IPS DF 19.7 (cell line): ENCODE measurements at regions not wholly inside any gene's neighbourhood (a gene's known extent, or its start where the extent isn't known, plus 50 kb on each side); places are given as distances from the start of the nearest gene placed in this dataset.

Source experiments
- DNase-seq: peaks from one replicate; pipeline ENCODE4 v3.0.0-alpha.2; 2013; ENCODE audit warnings: low read depth, low spot score

DNA sequence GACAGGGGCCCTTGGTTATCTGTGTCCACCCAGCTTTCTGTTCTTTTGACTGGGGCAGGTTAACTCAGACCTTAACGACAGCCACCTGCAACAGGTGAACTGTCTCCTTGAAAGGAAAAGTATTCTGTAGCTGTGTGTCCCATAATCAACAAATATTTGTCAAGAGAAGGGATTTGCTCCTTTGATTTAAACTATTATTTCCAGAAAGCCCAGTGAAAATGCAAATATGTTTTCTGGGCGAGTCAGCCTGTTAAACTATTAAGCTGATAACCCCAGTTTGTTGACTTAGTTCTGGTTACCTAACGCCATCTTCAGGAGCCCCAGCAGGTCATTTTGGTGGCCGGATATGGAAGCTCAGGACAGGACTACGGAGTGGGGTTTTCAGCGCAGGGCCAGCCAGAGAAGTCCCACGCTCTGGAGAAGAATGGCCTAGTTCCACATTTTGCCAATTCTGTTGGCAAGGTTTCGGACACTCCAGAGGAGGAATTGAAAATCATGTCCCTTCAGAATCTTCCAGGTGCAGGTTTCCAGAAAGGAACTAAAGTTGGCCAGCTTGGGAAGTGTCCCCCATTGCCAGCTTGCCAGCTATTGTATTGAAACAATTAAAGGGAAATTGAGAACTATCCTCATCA is 54.5 kb downstream of the ADRA2A start:
- no peak for DNase-seq

DNA sequence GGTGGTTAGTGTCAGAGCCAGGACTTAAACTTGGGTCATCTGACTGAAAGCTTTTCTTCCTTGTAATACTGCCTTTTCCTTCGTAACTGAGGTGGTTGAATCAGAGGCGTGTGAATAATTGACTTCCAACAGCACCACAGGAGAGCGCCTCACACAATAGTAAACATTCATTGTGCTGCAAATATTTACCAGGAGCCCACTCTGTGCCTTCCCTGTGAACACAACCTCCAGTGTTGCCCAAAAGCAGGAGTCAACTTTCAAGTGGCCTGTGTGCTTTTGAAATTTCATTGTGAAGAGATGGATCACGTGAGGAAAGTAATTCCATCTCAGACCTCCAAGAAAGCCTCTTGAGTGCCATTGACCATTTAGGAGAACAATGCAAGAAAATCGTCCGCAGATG is 60.2 kb downstream of the ADRA2A start:
- DNase-seq = peak; percentile 95

DNA sequence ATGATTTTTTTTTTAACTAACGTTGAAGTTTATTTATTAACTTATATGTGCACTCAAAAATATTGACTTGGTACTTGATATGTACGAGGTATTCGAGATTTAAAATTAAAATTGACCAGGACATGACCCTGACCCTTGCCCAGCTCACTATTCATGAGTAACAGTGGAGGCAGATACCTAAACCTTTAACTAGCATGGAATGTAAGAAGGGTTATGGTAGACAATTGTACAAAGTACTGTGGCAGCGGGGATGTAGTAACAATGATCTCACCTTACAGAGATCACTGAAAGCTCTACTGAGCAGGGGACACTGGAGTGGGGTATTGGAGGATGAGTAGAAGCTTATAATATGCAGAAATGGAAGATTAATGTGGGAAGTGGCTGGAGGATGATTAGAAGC is 60.8 kb downstream of the ADRA2A start:
- no peak for DNase-seq

DNA sequence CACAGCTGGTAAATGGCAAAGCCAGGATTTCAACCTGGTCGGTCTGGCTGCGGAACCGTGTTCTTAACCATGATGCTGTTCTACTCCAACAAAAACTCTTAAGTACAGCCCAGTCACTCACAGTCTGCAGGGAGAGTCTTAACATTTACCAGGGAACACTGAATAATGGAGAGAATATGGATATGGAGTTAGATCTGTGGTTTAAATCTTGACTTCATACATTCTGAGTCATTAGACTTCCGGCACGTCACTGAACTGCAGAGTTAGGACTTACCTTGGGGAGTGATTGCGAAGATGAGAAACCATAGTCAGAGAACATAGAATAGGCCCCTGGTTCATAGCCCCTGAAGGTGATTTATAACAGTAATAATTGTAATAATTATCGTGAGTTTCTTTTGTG is 61.7 kb downstream of the ADRA2A start:
- no peak for DNase-seq

DNA sequence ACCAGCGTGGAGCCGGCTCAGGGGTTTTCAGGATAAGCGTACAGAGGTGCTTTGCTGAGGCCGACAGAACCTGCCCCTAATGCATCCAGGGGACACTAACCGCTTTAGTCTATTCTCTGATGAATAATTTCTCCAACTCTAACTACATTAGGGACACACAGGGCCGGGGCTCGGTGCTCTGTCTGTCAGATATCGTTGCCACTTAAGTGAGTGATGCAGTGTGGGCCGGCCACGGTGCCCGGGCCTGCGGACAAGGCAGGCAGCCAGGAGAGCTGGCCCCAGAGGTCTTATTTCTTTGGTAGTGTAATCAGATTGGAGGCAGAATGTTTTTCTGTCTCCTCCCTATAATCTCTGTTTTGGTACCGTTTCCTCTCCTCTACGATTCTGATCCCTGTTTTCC is 62.7 kb downstream of the ADRA2A start:
- DNase-seq = no peak

DNA sequence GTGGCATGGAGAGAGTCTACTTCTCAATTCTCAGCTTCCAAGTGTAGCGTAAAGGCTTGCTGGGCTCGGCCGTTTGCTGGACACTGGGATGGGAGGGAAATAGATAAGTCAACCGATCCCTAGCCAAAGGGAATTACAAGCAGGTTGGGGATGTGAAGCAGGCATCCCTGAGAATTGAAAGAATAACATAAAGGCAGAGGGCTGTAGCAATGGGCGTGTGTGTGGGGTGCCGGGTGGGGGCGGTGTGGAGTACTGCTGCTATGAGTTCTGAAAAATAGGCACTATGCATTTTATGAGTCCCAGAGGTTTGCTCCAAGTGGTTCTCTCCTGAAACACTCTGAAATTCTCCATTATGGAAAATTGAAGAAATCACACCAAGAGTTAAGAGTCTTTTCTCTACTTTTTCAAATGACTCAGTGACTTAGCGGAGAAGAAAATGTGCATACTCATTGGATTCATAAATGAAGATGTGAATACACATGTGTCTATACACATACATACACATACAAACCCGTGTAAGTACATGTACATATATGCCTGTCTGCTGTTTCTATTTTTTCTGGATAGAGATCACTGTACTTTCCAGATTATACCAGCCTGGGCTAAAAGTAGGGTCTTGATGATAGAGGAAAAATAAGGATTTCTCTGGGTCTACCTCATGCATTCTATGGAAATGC is 65.4 kb downstream of the ADRA2A start:
- no peak for DNase-seq

DNA sequence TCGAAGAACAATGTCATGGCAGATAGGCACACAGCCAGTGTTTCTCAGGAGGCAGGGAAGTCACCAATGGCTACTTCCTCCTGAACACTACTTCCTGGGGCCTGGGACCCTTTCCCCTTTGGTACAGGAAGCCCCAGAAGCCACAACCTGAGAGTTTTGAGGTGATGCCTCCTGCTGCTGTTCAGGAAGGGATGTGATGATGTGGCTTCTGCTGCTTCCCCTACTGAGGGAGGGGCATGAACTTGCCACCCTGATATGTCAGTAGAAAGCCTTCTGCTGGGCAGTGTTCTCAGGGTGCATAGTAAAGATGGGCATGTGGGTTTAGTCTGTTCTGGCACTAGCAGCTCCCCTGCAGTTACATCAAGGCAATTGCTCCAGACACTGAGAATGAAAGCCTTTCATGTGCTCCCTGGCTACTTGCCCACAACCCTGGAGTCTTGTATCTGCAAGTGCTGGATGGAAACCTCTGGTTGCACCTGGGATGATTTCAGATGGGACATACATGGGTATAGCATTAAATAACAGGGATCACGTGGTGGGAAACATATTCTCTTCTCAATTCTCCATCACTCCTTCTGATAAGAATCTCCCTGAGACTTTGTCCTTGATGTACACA is 69.3 kb downstream of the ADRA2A start:
- DNase-seq = no peak

DNA sequence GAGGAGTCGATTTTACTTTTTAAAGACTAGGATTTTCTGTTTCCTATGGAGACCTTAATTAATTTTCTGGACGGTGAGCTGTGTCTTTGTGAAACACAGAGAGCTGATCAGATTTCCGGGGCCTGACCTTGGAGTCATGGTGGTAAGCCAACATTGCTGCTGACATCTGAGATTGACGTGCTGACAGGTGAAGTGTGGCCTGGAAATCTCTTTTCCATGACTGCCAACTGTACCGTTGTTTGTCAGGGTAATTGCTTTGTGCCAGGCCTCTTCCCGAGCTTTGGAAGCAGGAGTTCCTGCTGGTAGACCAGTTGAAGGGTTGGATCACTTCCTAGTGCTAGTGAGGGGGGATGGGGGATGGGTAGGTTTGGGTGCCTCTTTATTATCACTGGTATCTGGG is 71.2 kb downstream of the ADRA2A start:
- DNase-seq = no peak

DNA sequence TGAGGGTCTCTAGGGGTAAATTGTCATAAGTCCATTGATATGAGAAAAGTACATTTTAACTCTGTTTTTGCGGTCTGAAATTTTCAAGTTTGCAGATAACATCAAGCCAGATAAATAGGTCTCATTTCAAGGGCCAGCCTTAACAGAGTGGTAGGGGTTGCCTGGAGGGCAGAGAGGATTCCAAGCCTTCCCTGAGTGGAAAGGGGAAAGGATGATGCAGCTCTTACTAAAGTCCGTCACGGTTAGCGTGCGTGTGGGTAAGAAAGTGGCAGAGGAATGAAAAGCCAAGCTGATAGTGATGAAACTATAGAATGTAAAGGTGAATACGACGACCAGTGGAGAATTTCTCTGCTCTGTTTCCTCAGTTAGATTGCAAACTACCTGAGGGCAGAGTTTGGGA is 71.6 kb downstream of the ADRA2A start:
- no peak for DNase-seq

DNA sequence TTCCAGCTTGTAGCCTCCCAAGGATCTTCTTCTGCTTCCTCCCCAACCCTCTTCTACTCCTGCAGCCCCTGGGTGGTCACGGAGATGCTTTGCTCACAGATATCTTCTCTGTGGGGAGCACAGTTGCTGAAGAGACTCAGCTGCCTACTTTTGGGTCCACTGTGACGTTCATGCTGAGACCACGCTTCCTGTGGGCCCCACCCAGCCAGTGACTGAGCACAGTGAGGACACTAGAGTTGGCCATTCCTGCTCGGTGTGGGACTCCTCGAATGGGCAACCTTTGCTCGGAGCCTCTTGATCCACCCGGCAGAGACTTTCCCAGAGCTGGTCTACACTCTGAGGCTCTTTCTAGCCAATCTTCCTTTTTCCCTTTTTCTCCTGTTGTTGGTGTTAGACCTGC is 73.9 kb downstream of the ADRA2A start:
- no peak for DNase-seq

DNA sequence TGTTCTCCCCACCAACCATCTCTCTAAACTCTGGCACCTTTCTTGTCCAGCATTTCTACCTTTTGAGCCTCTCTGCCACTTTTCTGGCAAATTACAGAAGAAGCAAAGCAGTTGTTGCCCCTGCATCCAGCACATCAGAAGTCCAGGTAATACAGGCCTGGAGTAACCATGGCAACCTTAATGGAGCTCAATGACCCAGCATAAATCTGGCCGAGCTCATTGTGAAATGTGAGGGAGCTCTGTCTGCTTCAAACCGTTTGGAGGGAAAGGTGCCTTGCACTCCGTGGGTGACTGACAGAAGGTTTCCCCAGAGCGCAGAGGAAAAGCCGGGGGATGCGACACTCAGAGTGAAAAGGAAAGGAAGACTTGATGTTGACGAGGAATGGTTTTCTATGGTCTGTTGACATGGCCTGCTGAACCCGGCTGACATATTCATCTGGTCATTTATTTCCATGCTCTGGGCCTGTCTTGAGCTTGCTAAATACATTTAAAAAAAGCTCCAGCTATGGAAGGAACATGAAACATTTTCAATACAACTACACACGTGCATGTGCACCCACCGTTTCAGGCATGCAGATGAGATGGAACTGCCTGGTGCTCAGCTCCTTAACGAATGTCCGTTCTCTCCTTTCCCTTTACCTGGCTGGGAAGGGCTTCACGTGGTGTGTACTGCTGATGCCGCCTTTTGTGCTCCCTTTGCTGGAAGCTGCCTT is 74.9 kb downstream of the ADRA2A start:
- no peak for DNase-seq

DNA sequence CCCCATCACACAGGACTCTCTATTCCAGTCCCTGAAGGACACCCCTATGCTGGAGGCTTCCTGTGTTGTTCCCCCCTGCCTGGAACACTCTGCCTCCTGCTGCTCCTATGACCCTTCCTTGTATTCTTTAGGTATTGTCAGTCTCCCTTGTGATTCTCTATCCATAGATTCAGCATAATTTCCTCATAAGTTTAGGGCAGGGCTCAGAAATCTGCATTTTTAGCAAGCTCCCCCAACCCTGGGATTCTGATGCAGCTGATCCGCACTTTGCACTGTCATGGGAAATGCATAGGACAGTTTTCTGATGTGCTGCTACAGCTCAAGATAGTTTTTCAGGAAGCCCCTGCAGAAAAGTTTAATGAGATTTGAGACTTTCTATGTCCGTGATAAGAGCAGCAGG is 79.9 kb downstream of the ADRA2A start:
- no peak for DNase-seq

DNA sequence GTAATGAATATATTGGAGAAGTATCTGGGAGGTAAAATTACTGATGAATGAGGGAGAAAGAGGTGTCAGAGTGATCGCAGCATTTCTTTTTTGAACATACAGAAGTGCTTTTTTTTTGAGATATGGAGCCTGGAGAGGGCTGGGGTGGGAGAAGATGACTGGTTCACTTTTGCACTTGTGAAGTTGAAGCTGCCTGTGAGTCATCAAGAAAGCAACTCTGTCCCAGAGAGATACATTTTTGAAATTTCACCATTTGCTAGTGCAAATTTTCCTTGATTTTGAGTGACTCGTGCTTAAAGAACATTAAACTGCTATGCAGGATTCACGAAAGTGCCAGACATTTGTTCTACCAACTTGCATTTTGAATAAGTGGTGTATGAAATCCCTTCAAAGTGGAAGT is 81.8 kb downstream of the ADRA2A start:
- DNase-seq = no peak

DNA sequence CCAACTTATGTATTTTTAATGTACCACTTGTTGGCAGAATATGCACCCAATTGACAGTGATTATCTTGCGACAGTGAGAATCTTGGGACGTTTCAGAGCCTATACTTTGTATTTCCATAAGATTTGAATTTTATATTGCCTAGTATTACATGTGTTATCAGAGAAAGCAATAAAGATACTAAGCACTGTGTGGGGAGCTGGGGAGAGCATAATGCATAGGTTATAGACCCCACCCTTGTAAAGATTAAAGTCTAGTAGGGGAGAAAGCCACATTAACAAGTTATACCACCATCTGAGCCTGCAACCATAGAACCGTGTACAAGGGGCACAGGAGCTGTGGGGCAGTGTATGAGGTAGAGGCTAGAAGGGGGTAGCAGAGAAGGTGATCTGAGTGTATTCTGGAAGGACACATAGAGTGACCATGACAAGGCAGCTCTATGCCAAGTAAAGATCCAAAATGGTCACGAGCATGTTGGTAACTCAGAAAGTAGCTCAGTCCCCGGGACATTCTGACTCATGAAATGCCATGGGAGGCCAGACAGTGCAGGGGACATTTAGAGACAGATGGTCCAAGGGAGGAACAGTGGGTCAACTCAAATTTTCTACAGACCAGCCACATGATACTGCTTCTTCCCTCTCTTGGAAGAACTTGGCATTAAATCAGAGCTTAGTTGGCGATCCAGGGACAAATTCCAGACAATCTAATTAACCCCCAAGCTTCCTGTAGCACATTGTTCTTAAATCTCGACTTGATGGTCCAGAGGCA is 84.5 kb downstream of the ADRA2A start:
- DNase-seq = no peak

DNA sequence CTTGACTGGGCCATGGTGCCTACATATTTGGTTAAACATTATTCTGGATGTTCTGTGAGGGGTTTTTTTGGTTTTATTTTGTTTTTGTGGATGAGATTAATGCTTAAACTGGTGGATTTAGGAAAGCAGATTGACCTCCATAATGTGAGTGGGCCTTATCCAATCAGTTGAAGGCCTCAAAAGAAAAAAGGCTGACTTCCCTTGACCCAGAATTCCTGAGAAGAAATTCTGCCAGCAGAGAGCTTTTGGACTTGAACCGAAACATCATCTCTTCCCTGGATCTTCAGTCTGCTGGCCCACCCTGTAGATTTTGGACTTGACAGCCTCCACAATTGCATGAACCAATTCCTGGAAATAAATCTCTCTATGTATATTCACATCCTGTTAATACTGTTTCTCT is 94.4 kb downstream of the ADRA2A start:
- DNase-seq = no peak

DNA sequence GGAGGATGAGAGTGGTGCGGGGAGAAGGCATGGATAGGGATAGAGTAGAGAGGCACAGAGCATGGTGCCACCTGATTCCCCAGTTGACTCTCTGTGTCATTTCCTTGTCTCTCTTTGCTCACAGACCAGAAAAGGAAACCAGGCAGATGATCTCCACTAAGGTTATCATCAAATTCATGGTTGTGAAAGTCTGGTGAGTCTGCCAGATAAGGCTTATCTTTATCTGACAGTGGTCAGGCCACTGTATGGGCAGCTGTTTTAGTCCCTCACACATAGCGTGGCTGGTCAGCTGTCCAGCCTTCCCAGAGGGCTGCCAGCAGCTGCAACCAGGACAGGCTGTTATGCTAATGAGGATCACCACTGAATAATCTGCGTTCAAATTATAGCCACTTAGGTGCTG is 99.0 kb downstream of the ADRA2A start:
- DNase-seq = no peak

DNA sequence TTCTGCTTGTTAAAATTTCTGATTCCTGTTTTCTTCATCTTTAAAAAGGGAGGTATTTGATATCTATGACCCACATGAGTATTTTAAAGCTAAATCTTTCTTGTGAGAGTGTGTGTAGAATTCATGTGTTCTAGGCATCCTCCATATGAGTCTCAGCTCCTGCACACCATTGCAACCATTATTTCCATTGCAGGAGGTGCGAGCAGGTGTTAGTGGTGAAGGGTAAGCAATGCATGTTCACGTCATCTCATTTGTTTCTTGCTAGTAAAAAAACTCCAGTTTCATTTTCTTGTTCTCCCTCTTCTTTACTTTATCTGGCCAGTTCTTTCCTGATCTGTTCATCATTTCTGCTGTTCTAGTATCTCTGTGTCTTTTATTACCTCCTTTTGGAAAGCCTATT is 100.5 kb downstream of the ADRA2A start:
- no peak for DNase-seq

DNA sequence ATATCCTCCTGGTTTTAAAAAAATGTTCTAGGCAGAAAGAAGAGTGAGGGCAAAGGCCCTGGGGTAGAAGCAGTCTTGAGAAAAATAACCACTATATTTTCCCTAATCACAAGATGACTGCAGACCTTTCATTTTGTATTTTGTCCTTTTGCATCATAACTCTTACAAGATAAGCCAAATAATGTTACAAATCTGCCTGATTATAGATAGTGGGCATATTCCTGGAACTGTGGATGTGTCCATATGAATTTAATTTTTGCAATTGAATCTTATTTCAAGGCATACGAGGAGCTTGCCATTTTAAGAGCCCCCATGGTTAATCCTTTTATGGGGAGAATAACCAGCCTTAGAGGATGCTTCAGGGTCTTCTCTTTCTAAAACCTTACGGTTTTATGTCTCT is 102.7 kb downstream of the ADRA2A start:
- no peak for DNase-seq

DNA sequence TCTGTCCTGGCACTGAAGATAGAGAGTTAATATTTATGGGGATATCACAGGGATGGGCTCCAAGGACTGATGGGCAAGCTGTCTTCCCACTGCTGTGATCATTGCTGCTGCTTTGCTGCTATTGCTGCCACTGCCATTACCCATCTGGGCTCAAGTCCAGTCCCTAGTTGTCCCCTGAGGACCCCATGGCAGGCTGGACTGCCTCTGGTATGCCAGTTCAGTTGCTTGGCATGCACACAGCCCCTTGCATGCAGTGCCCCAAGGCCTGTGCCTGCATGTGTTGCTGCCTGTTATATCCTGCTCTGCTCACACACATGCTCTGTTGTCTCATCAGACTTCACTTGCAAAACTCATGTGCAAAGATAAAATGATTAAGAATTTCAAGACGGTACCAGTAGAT is 109.5 kb downstream of the ADRA2A start:
- DNase-seq = no peak

DNA sequence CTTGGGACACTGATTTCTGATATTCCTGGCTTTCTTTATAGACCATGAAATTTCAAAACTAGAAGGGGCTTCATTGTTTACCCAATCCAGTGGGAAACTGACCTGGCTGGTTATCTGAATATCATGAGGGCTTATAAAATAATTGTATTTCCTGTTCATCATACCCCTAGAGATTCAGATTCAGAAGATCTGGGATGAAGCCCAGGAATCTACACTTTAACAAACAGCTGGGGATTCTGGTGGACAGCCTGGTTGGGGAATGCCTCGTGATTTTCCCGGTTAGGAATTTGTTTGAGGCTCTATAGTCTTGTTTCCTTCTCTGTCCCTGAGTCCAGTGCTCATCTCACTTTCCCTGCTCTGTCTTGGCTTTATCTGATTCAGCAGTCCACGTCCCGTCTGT is 110.3 kb downstream of the ADRA2A start:
- no peak for DNase-seq

DNA sequence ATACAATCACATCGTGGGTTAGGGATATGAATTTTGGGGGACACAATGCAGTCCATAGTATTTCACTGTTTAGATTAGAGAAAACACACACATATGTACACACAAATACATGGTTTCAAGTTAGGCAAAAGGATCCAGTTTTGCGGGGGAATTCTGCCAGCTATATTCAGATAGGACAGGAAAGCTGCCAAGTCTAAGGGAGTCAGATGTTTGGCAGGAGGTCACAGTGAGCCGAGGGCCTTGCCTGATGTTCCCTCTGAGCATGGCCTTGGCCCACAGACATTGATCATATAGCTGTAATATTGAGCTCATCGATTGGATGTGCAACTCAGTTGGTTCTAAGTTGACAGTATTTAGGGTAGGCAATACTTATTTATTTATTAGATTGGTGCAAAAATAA is 122.8 kb downstream of the ADRA2A start:
- no peak for DNase-seq
